ENCODE measurements at regions not wholly inside any gene's neighbourhood (a gene's known extent, or its start where the extent isn't known, plus 50 kb on each side); places are given as distances from the start of the nearest gene placed in this dataset.

- TF ChIP-seq CTCF (IDR thresholded peaks at IDR 0.05; ENCODE audit: low read length, missing control alignments) = no peak
- no peak for DNase-seq (ENCODE audit: low read depth)
- H3K4me3 ChIP-seq (replicated peaks; ENCODE audit: low read depth, low read length) = no peak overlapping the region
These were observed 159.1 kb downstream of the RASSF9 start for GRCh38 chr12:85676816-85677749.

DNA sequence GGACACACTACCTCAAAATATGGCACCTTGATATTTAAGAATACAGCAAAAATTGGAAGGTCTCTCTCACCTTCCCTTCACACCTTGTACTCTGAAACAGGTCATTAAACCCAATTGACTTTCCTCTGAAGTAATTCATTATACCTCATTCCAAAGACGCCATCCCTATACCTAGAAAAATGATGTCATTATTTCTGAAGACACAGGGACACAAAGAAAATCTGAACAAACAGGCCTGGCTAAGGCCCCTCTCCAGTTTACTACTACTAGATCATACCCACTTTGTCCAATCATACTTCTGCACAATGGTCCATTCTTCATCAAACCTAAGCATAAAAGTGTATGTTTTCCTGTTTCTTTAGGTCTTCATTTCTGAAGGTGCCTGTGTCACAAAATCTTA lies 156.9 kb downstream of the RASSF9 start:
- H3K4me3 ChIP-seq (replicated peaks; ENCODE audit: low read depth, low read length) = no peak overlapping the region
- DNase-seq (ENCODE audit: low read depth) = no peak
- TF ChIP-seq CTCF (IDR thresholded peaks at IDR 0.05; ENCODE audit: low read length, missing control alignments) = no peak

DNA sequence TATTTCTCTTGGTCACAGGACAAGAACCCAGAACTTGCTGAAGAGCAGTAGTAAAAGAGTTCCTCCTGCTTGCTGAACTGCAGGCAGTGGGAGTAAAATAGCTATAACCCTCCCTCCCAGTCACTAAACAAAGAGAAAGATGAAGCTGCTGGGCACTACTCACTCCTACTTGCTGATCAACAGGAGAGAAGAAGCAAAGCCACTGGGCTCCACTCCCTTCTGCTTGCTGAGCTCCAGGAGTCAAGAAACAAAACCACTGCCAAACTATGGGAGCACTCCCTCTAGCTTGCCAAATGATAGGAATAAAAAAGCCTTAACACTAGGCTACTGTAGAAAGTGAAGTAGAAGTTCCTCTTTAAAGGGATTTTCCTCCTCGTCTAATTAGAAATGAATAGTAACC lies 155.3 kb downstream of the RASSF9 start:
- no peak for DNase-seq (ENCODE audit: low read depth)
- H3K4me3 ChIP-seq (replicated peaks; ENCODE audit: low read depth, low read length) = no peak overlapping the region
- TF ChIP-seq CTCF (IDR thresholded peaks at IDR 0.05; ENCODE audit: low read length, missing control alignments) = no peak

GRCh38 chr12:85681333-85681732 lies 154.9 kb downstream of the RASSF9 start:
- no peak for TF ChIP-seq CTCF (IDR thresholded peaks at IDR 0.05; ENCODE audit: low read length, missing control alignments)
- DNase-seq (ENCODE audit: low read depth) = no peak
- H3K4me3 ChIP-seq (replicated peaks; ENCODE audit: low read depth, low read length) = no peak overlapping the region

DNA sequence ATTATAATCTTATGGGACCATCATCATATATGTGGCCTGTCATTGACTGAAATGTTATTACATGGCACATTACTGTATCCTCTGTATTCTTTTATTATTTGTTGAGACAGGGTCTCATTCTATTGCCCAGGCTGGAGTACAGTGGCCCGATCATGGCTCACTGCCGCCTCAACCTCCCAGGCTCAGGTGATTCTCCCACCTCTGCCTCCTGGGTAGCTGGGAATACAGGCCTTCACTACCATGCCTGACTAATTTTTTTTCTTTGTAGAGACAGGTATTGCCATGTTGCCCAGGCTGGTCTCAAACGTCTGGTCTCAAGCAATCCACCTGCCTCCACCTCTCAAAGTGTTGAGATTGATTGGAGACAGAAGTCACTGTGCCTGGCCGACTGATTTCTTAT lies 153.2 kb downstream of the RASSF9 start:
- TF ChIP-seq CTCF (IDR thresholded peaks at IDR 0.05; ENCODE audit: low read length, missing control alignments) = no peak
- DNase-seq (ENCODE audit: low read depth) = no peak
- no peak overlapping the region for H3K4me3 ChIP-seq (replicated peaks; ENCODE audit: low read depth, low read length)

DNA sequence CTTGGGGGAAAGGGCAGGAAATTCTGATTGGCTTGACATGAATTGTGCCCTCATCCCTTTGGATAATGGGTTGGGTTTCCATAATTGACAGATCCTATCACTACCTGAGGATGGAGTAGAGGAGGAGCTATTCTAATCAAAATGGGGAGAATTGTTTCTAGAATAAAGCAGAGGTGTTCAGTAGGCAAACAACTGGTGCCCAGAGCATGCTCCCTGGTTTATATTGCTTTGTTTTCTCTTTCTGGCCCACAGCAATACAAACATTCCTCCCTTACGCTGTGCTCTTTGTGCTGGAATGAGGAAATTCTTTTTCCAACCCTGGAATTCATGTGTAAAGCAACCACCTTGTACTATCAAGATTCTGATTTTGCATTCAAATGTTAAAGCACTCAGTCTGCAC lies 147.4 kb downstream of the RASSF9 start:
- DNase-seq (ENCODE audit: low read depth) = peak; percentile 35
- H3K4me3 ChIP-seq (replicated peaks; ENCODE audit: low read depth, low read length) = no peak overlapping the region
- TF ChIP-seq CTCF (IDR thresholded peaks at IDR 0.05; ENCODE audit: low read length, missing control alignments) = no peak

DNA sequence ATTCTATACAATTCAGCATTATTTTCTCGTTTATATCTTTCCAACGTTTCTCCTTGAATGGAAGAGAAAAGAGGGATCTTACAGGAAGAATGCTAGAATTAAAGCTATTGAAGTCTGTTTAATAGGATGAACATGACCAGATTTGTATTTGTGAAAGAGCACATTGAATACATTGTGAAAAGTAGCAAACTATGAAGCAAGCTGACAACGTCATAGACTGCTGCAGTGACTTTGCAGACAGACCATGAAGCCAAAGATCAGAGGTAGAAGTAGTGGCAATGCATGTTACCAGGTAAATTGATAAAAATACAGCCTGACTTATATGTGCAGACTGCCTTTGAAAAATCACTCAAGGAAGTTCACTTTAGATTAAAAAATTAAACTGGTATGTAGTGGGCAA lies 146.1 kb downstream of the RASSF9 start:
- no peak for DNase-seq (ENCODE audit: low read depth)
- no peak for TF ChIP-seq CTCF (IDR thresholded peaks at IDR 0.05; ENCODE audit: low read length, missing control alignments)
- H3K4me3 ChIP-seq (replicated peaks; ENCODE audit: low read depth, low read length) = no peak overlapping the region

Measured in fibroblast of pulmonary artery (primary cell).